ENCODE measurements at regions not wholly inside any gene's neighbourhood (a gene's known extent, or its start where the extent isn't known, plus 50 kb on each side); places are given as distances from the start of the nearest gene placed in this dataset.
"Not testable (repeated sequence)": the region's sequence is repeated elsewhere in the genome, so short reads cannot be mapped to it uniquely, and the experiment has no call there.

DNA sequence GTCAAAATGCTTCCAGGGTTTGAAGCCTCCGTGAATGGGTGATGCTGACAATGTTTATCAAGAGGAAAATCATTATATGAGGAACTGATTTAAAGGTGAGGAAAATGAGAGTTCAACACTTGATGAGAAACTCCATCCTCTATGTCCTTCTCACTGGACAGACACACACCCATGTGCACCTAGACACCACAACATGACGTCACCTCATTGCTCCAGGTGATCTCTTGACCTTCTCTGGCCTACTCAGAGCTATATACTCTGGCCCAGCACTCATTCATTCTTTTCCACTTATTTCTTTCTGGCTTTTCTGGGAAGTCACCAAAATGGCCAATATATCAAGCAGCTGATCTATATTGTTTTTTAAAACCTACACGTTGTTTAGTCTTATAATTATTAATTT is 778.7 kb upstream of the PCDH20 start:
- DNase-seq (ENCODE audit: low read depth), result no peak

DNA sequence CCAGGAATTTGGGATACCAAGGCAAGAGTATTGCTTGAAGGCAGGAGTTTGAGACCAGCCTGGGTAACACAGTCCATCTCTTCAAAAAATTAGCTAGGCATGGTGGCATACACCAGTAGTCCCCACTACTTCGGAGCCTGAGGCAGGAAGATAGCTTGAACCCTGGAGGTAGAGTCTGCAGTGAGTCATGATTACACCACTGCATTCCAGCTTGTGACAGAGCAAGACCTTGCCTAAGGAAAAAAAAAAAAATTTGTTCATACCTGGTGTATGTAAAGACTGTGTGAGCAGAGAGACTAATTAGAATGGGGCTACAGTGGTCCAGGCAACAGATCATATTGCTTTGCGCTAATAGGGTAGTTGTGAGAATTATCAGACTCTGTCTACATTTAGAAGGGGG is 778.3 kb upstream of the PCDH20 start:
- peak; percentile 21 for DNase-seq (ENCODE audit: low read depth)

DNA sequence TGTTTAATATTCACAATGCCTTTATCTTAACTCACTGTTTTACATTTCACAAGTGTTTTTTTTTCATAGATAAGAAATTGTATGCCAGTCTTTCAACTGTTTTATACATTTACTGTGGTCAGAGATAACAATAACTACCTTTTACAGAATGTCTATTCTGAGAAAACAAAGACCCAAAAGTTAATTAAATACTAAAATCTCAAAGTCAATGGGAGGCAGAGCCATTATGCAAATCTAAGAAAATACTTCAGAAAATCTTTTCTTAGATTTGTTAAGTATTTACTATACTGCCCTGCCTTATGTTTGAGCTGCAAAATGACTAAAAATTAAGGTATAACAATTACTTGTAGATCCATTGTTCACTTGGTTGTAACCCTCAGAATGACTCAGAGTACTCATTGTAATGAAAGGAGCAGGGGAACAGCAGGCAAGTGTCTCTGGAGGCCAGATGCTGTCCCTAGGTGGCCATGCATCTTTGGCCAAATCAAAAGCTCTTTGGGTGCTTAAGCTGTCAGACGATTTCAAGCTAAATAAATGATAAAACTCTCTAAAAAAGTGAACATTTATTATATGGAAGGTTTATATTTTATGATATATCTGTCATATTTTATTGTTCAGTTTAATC is 770.1 kb upstream of the PCDH20 start:
- DNase-seq (ENCODE audit: low read depth), result peak; percentile 4

DNA sequence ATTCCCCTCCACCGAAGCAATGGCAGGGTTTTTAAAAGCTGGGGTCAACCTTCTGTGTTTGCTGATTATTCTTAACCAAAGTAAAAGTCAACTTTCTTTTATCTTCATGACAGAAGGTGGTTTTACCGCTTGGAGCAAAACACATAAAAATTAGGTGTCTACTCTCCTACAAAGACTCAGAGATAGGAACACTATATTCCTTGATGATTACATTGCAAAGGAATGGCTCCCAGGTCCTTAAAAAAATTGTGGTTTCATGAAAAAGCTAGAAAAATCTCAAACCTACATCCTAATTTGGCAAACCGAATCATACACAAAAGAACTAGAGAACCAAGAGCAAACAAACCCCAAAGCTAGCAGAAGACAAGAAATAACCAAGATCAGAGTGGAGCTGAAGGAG is 760.4 kb upstream of the PCDH20 start:
- DNase-seq (ENCODE audit: low read depth), result no peak

DNA sequence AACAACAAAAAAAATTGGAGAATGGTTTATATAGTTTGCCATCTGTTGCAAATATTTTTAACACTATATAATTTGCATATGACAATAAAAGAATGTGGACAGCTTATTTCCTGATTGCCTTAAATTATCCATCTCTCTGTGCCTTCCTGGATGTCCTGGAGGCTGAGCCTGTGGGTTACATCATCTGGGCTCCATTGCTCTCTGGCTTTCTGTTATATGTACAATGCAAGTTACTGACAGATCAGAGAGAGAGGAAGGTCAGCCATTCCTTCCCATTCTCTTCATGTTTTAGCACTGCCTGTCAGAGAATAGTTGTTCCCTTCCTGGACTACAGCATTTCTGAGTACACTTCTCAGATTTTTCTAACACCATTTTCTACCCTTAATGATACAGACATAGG is 758.3 kb upstream of the PCDH20 start:
- no peak for DNase-seq (ENCODE audit: low read depth)

DNA sequence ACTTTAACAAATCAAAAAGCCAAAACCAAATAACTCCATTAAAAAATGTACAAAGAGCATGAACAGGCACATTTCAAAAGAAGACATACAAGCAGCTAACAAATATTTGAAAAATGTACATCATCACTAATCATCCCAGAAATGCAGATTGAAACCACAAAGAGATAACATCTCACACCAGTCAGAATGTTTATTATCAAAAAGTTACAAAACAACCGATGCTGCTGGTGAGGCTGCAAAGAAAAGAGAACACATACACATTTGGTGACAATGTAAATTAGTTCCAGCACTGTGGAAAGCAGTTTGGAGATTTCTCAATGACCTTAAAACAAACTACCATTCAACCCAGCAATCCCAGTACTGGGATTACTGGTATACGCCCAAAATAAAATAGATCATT is 756.0 kb upstream of the PCDH20 start:
- DNase-seq (ENCODE audit: low read depth), result no peak

DNA sequence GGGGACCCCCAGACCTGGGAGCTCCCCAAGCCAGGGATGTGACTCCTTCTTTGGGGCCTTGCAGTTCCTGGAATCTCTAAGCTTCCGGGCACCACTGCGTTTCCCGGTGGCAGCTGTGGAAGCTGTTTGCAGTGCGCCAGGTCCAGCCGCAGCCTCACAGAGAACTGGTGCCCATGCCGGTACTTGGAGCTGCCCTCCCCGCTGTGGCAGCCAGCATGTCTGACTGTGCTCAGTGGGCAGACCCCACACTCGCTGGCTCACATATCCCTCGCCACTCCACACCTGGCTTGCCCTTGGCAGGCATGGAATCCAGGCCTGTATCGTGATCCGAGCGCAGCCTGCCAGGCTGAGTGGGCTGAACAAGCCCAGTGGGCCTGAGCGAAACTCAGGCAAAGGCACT is 753.2 kb upstream of the PCDH20 start:
- DNase-seq (ENCODE audit: low read depth), result no peak

DNA sequence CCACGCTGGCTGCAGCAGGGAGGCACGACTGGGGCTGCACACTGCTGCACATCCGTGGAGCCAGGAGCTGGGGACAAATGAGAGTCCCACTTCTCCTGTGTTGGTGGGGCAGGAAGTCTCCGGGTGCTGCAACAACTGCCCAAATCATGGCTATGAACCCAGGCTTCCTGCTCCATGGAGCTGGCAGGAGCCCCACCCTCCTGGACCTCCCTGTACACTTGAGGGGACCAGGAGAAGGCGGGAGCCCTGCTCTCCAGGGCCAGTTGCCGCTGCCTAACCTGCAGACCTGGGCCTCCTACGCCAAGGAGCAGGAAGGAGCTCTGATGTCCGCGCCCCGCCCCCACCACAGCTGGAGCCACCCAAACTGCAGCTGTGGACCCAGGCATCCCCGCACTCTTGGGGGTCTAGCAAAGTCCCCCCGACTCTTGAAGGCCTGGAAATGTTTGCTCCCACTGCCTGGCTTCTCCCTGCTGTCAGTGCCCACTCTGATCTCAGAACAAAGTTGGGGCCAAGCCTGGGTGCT is 752.1 kb upstream of the PCDH20 start:
- no peak for DNase-seq (ENCODE audit: low read depth)

DNA sequence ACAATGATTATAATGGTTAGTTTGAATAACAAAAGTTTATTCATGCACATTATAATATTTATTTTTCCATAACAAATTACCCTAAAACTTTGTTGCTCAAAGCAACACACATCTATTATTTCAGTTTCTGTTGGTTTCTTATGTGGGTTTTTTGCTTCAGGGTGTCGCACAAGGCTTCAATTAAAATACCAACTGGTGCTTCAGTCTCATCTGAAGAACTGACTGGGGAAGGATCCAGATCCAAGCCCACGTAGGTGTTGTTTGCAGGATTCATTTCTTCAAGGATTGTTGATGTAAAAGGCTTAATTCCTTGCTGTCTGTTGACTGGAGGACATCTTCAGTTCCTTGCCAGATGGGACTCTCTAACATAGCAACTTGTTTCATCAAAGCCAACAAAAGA is 747.2 kb upstream of the PCDH20 start:
- no peak for DNase-seq (ENCODE audit: low read depth)

DNA sequence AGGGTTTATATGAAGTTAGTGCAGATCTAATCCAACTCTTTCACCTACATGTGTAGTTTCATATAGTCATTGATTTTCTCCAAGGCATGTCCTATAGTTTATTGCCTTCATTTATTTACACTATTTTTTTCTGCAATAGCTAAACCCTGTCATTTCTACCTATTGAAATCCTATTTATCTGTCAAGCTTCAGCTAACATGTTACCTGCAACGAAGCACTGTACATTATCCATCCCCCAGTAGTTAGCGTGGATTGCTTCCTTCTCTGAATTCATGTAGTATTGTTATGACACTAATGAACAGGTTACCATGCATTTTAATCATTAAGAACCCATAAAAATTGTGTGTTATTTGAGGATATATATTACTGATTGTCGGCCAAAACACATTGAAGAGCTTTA is 742.9 kb upstream of the PCDH20 start:
- DNase-seq (ENCODE audit: low read depth), result no peak

DNA sequence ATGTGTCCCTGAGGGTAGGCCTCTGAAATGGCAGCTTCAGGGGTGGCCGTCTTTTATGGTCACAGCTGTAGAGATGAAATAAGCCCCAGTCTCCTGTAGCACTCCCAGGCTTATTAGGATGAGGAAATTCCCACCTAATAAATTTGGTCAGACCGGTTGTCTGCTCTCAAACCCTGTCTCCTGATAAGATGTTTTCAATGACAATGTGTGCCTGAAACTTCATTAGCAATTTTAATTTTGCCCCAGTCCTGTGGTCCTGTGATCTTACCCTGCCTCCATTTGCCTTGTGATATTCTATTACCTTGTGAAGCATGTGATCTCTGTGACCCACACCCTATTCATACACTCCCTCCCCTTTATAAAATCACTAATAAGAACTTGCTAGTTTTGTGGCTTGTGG is 736.1 kb upstream of the PCDH20 start:
- DNase-seq (ENCODE audit: low read depth), result not testable (repeated sequence)

DNA sequence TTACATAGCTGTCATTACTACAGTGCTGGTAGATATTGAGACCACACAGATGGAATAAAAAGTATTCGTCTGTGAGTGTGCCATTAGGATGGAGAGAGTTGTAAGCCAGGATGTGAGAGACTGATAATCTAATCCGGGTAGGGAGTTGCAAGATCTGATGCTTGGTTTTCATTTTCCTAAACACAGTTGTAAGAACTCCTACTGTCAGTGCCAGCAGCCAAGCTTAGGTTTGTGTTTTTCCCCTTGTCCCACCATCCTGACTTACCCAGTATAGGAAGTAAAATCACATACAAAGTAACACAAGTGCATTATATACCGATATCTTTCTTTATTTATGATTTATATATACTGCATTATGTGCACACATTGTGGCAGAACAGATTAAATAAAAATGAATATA is 726.4 kb upstream of the PCDH20 start:
- no peak for DNase-seq (ENCODE audit: low read depth)

DNA sequence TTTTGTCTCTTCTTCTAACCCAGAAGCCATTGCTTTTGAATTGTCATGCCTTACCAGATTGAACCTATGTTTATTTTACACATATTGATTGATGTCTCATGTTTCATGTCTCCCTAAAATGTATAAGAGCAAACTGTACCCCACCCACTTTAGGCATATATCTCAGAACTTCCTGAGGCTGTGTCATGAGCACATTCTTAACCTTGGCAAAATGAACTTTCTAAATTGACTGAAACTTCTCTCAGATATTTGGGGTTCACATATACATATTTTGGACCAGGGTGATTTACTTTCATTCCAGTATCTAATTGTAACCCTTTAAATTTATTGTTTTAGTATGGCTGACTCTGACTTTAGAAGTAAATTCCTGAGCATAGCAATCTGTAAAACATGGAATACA is 723.9 kb upstream of the PCDH20 start:
- no peak for DNase-seq (ENCODE audit: low read depth)

DNA sequence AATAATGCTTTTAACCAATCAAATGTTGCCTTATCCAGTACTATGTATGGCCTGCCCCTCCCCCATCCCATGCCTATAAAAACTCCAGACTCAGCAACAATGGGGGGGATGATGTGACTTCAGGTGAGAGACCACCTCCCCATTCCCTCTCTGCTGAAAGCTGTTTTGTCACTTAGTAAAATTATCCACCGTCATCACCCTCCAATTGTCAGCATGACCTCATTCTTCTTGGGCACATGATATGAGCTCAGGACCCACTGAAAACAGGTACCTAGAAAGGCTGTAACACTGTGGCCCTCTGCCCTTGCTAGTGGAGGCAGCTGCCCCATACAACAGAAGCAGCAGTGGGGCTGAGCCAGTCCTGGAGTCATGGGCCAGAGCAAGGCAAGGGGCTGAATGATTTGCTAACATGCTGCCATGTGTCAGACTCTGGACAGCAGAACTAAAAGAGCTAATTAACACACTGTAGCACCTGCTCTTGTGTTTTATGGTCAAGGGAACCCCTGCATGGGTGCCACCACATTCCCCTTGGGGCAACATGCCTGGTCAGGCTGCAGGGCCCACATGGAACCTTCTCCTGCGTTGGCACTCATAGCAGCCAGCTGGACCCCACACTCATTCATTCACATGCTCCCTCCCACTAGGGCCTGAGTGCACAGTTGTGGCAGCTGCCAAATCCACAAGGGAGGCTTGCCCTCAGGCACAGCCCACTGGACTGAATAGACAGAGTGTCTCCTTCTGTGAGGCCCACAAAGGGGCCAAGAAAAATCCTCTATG is 722.2 kb upstream of the PCDH20 start:
- no peak for DNase-seq (ENCODE audit: low read depth)

DNA sequence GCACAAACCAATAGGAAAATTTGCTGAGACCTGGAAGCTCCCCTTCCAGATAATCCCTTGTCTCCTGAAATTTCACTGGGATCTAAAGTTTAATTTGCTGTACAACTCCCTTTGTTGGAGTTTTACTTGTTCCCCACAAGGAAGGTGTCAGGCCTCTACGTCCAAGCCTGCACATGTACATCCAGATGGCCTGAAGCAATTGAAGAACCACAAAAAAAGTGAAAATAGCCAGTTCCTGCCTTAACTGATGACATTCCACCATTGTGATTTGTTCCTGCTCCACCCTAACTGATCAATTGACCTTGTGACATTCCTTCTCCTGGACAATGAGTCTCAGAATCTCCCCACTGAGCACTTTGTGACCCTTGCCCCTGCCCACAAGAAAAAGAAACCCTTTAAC is 716.0 kb upstream of the PCDH20 start:
- no peak for DNase-seq (ENCODE audit: low read depth)

DNA sequence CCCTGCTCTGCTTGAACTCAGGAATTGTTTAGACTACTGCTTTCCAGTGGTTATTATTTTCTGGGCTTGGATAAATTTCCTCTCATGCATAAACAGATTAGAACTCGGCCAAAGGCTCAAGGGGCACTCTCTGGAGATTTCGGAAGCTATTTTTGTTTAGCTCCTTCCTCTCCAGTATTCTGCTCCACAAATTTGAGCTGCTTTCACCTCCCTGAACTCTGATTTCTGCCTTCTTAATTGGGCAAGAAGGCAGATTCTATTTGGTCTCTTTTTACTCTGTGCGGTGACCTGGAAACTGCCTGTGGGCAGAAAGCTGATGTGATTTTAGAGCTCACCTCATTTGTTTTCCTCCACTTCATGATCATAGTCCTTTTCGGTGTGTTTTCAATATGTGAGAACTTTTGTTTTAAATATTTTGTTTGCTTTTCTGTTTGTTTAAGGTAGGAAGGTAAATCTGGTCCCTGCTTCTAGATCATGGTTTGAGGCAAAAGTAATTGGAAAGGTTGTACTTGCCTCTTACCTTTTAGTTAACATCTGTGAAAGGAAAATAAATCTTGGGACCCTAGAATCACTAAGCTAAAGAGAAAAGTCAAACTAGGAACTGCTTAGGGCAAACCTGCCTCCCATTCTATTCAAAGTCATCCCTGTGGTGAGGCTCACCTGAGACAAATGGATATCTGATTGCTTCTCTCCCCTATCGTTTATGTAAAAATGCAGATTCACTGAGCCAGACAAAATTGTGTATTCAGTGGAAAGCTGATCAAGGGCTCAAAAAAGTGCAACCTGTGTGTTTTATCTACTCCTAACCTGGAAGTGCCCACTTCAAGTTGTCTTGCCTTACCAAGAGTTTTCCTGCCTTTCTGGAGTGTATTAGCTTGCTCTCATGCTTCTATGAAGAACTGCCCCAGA is 714.7 kb upstream of the PCDH20 start:
- peak; percentile 23 for DNase-seq (ENCODE audit: low read depth)

DNA sequence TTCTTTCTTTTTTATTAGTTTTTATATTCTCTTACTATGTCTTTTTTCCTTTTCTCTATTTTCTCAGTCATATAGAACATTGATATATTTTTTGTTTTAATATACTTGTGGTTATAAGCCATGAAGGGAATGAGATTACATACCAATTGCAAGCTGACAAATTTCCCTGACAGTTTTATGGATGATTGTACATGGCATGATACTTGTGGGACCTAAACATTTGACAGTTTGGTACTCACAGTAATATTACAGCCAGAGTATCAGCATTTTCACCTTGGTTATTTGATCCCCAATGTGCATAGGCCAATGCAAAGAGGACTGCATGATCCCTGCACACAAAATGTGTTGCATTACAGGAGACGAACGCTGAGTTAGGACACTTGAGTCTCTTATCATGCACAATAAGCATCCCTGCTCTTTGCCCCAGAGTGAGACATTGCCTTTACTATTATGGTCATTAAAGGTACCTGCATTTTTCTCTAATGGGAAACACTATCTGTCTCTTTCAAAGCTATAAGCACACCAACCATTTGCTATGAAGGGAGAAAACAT is 713.4 kb upstream of the PCDH20 start:
- no peak for DNase-seq (ENCODE audit: low read depth)

DNA sequence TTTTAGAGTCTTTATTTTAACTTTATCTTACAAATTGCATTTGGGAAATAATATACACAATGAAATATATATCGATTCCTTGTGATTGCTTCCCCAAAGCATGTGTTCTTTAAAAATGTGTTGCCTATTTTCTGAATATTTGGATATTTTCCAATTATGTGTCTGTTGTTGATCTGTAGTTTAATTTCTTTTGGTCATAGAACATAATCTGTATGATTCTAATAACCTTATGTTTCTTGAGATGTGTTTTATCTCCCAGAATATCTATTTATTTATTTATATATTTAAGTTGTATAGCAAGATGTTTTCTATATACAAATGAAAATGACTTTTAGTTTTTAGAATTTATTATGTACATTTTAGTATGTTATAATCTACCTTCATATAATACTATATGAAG is 710.8 kb upstream of the PCDH20 start:
- no peak for DNase-seq (ENCODE audit: low read depth)

DNA sequence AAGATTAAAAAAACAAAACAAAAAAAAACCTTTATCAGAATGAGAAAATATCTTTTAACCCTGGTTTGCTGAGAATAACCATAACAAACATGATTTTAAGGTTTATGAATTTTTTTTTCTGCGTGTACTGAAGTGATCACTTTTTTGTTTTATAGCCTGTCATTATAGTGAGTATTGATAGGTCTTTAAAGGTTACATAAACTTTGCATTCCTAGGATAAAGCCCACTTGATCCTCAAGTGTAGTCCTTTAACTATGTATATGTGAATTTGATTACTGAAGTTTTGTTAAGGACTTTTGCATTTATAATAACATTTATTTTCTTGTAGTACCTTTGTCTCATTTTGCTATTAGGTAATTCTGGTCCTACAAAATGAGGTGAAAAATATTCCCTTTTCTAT is 709.8 kb upstream of the PCDH20 start:
- no peak for DNase-seq (ENCODE audit: low read depth)

DNA sequence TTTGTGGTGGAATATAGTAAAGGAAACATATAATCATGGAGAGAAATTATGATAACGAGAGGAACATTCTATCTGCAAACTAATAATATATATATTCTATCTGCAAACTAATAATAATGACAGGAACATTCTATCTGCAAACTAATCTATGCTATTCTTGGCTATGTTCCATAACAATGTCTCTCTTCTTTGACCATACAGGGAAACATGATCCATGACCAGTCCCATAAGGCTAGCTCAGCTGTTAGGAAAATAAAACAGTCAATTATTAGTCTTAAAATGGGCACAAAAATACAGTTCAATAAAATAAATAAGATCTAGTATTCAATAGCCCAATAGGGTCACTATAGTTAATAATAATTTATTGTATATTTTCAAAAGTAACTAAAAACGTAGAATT is 707.8 kb upstream of the PCDH20 start:
- DNase-seq (ENCODE audit: low read depth), result no peak

DNA sequence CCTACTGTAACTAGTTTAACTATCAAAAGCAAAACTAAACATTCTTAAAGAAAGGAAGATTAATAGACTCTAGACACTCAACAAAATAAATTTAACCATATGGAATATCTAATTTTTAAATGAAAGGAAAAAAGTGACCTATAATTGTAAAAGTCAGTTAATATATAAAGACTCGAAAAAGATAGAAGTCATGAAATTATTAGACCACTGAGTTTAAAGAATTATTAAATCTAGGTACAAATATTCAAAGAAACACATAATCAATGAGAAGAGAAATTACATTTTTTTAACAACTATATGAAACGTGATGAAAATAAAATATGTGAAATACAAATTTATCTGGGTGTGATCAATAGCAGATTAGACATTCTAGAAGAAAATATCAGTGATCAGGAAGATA is 706.8 kb upstream of the PCDH20 start:
- no peak for DNase-seq (ENCODE audit: low read depth)

Data from renal cortical epithelial cell (primary cell).